ENCODE measurements at regions not wholly inside any gene's neighbourhood (a gene's known extent, or its start where the extent isn't known, plus 50 kb on each side); places are given as distances from the start of the nearest gene placed in this dataset.

GRCh38 chr7:96598421-96598820 lies 111.2 kb downstream of the SEM1 start:
- in situ Hi-C loops (cut with MboI): no loop called here
- FAIRE-seq: no peak
- no peaks in the 10 kb centered on the region for H3K36me3 ChIP-seq (ENCODE audit: control insufficient read depth in 2 of 2, insufficient read depth in 2 of 2, low read length in 1 of 2)

More at GRCh38 chr7:96598421-96598820, 111.2 kb downstream of the SEM1 start:
- ChIA-PET RAD21 (ENCODE audit: unreplicated experiment) (no interaction called here), CTCF (no interaction called here), SMC1A (ENCODE audit: uncharacterized antibody, unreplicated experiment) (no interaction called here), POLR2A (no interaction called here)
- TF ChIP-seq CHD4 (IDR thresholded peaks at IDR 0.05) (no peak), STAT1 (conservative IDR thresholded peaks at IDR 0.05) (no peak), GATAD2B (conservative IDR thresholded peaks at IDR 0.05; ENCODE audit: low read depth) (no peak), KDM1A (IDR thresholded peaks at IDR 0.05; ENCODE audit: borderline replicate concordance) (no peak), SMC3 (IDR thresholded peaks at IDR 0.05; ENCODE audit: borderline replicate concordance, low read length) (no peak), FOXM1 (IDR thresholded peaks at IDR 0.05; ENCODE audit: low read depth, low read length) (no peak), TBL1XR1 (IDR thresholded peaks at IDR 0.05; ENCODE audit: low read depth, low read length) (no peak), HDAC6 (IDR thresholded peaks at IDR 0.05; ENCODE audit: unreplicated experiment) (no peak), PAX8 (IDR thresholded peaks at IDR 0.05) (no peak), CHD2 (IDR thresholded peaks at IDR 0.05; ENCODE audit: borderline replicate concordance, low read depth, low read length) (no peak), PML (IDR thresholded peaks at IDR 0.05; ENCODE audit: low read length) (no peak), USF1 (IDR thresholded peaks at IDR 0.05; ENCODE audit: borderline replicate concordance, extremely low read length, insufficient read depth, low read depth, low read length) (no peak), POLR2A (IDR thresholded peaks at IDR 0.05; ENCODE audit: low read depth, low read length) (no peak), IKZF1 (conservative IDR thresholded peaks at IDR 0.05) (no peak), SRF (IDR thresholded peaks at IDR 0.05; ENCODE audit: low read depth in 2 of 2, low read length in 2 of 2) (no peak), SP1 (IDR thresholded peaks at IDR 0.05; ENCODE audit: low read depth, low read length) (no peak)
- TF ChIP-seq, protein P1, sequence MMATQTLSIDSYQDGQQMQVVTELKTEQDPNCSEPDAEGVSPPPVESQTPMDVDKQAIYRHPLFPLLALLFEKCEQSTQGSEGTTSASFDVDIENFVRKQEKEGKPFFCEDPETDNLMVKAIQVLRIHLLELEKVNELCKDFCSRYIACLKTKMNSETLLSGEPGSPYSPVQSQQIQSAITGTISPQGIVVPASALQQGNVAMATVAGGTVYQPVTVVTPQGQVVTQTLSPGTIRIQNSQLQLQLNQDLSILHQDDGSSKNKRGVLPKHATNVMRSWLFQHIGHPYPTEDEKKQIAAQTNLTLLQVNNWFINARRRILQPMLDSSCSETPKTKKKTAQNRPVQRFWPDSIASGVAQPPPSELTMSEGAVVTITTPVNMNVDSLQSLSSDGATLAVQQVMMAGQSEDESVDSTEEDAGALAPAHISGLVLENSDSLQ (IDR thresholded peaks at IDR 0.05): no peak
- H3K27me3 ChIP-seq (replicated peaks in 1 of 2; ENCODE audit: control insufficient read depth in 2 of 2, insufficient read depth in 2 of 2, low read length in 1 of 2): no peaks in the 10 kb centered on the region
- no peak overlapping the region for H3K4me2 ChIP-seq (ENCODE audit: control insufficient read depth, insufficient read depth)
- H3K79me2 ChIP-seq (ENCODE audit: control insufficient read depth, insufficient read depth, low read length): no peaks in the 10 kb centered on the region
- BruUV-seq (replicated peaks): no TSS peak
- DNase-seq (ENCODE audit: low read depth, low spot score) (no peak), ATAC-seq (no peak)
- H3K9me3 ChIP-seq (replicated peaks; ENCODE audit: control insufficient read depth, insufficient read depth, low read length): no peaks in the 10 kb centered on the region
- no peak overlapping the region for H3K4me3 ChIP-seq
- intact Hi-C loops (cut with micrococcal nuclease; ENCODE audit: unreplicated experiment): loop anchor here (10.0 kb wide), 1 partner anchor 684 kb away; no protein-coding TSS in a partner anchor
- no peak overlapping the region for H3K27ac ChIP-seq (ENCODE audit: control insufficient read depth, insufficient read depth)
- no peak overlapping the region for H2AFZ ChIP-seq (ENCODE audit: control insufficient read depth, low read depth, low read length)
- H3K9ac ChIP-seq (ENCODE audit: control insufficient read depth, insufficient read depth, low read length): no peak overlapping the region
- no peaks in the 10 kb centered on the region for H4K20me1 ChIP-seq (ENCODE audit: control insufficient read depth, insufficient read depth)
- WGBS (ENCODE audit: insufficient coverage, insufficient replicate concordance, low lambda C conversion rate, missing lambda C conversion rate): 0% methylated on average over 1 of the region's 1 CpG
- H3K4me1 ChIP-seq (ENCODE audit: control insufficient read depth, insufficient read depth, low read length): no peaks in the 10 kb centered on the region

Measured in GM12878 (cell line).